ENCODE measurements at regions not wholly inside any gene's neighbourhood (a gene's known extent, or its start where the extent isn't known, plus 50 kb on each side); places are given as distances from the start of the nearest gene placed in this dataset.
"Not testable (repeated sequence)": the region's sequence is repeated elsewhere in the genome, so short reads cannot be mapped to it uniquely, and the experiment has no call there.

DNA sequence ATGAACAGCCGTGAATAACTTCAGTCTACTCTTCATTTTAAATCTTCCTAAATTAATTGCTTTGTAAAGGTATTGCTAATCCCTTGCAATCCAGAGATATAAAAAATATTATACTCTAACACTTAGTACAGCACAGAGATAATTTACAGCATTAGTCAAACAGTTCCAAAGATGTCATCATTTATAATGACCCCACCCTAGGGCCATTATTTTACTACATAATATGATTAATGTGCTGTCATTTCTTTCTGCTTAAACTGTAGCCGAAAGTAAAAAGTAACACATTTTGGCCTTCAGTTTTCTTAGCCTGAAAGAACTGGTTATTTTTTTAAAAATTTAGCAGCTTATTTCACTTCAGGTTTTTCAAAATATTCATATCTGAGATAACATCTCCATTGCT is 256.3 kb upstream of the RFC3 start:
- DNase-seq = no peak

DNA sequence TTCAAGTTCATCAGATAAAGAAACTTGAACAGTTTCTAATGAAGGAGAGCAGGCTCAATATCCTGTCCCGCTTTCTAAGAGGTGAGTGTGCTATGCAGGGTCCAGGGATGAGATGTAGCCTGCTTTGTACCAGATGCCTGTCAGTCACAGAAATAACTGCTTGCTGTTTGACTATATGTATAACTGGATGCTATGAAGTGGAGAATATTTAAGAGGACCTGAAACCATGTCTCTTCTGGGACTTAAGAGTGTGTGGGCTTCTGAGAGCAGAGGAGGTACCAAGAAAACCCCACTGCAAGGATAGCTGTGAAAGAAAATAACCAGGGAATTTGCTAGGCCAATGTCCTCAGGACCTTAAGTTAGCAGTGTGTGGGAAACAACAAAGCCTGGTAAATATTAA is 246.3 kb upstream of the RFC3 start:
- DNase-seq = no peak

DNA sequence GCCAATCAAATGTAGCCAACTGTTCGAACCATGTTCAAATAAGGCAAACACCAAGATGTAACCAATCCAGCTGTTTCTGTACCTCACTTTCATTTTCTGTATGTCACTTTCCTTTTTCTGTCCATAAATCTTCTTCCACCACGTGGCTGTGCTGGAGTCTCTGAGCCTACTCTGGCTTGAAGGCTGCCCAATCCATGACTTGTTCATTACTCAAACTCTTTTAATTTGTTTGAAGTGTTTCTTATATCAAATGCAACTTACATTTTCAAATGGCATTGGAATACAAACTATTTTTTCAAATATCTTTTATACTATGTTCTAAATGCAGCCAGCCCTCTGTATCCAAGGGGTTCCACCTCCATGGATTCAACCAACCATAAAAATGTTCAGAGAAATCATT is 245.6 kb upstream of the RFC3 start:
- DNase-seq = not testable (repeated sequence)

- DNase-seq = no peak
Observed at GRCh38 chr13:33575378-33575777, 242.6 kb upstream of the RFC3 start.

GRCh38 chr13:33577007-33577406 is 240.9 kb upstream of the RFC3 start:
- no peak for DNase-seq

DNA sequence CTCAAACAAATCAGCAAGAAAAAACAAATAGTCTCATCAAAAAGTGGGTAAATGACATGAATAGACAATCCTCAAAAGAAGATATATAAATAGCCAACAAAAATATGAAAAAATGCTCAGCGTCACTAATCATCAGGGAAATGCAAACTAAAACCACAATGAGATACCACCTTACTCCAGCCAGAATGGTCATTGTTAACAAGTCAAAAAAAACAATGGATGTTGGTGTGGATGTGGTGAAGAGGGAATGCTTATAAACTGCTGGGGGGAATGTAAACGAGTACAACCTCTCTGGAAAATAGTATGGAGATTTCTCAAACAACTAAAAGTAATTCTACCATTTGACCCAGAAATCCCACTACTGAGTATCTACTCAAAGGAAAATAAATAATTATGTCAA is 239.2 kb upstream of the RFC3 start:
- DNase-seq = no peak

GRCh38 chr13:33582121-33582520 is 235.8 kb upstream of the RFC3 start:
- no peak for DNase-seq

- no peak for DNase-seq
Observed at GRCh38 chr13:33583398-33583797, 234.6 kb upstream of the RFC3 start.

DNA sequence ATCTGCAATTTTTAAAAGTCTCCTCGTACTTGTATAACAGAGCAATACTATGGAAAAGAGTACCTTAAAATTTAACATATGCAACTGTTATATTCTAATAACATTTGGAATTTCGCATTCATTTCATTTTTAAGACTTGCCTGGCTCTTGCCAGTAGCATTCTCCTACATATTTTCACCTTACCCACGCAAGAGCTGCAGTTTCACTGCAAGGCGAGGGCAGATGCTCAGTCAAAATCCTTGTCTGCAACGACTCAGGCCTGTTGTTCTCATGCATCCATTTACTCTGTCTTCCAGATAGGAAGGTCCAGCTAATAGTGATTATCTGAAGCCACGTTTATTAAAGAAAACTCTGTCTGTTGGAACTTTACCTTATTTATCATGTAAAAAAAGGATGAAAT is 227.0 kb upstream of the RFC3 start:
- DNase-seq = no peak

GRCh38 chr13:33606692-33607091 is 211.3 kb upstream of the RFC3 start:
- DNase-seq = no peak

DNA sequence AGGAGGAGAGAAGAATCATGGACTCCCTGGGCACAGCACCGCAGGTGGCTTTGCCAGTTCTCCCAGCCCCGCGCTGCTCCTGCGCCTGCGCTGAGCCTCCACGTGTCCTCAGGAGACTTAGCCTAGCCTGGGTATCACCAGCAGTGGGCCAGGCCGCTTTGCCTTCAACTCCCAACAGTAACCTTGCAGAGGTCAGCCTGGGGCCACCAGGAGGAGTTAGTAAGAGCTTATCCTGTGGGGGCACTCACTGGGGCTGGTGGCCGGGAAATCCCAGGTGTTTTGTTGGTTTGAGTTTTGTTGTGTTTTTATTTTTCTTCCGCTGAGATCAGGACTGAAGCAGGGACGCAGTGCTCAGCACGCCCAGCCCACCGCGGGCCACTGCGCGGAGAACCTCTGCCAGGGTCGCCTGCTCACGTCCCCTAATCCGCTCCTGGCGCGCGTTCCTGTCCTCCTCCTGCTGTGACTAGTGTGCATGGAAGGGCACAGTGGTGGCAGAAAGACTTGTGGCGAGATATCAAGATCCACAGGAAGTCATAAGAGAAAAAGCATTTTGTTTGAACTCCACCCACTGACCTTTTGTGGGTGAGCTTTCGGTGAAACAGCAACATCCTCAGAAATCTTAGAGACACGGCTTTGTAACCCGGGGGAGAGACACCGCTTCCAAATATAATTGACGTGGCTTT is 207.4 kb upstream of the RFC3 start:
- no peak for DNase-seq

DNA sequence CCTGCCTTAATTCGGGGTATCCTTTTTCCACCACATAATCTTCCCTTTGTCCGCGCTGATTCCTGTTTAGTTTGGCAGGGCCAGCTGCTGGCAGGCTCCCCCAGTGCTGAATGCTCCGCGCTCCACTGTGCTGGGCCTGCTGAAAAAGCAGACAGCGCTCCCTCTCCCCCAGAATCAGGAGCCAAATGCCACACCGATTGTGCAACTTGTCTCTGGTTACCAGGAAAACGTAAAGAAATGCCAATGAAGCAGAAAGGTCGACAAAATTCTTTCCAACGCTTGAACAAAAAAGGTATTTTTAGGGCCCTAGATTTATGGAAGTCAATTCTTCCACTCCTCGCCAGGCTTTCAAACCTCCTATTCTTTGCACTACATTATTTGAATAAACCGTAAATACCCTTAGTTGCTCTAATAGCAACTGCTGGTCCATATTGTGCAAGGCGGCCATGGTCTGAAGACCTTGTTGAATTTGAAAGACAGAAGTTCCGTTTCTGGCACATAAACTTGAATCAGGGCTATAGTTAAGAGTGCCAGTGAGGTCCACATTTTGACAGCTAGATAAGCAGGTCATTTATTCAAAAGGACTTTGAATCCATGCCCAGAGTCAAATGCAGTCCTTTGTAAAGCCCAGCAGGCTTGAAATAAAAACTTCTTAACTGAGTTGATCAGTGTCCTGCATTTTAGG is 206.7 kb upstream of the RFC3 start:
- DNase-seq = no peak

- no peak for DNase-seq
Observed at GRCh38 chr13:33612641-33613638, 205.0 kb upstream of the RFC3 start.

DNA sequence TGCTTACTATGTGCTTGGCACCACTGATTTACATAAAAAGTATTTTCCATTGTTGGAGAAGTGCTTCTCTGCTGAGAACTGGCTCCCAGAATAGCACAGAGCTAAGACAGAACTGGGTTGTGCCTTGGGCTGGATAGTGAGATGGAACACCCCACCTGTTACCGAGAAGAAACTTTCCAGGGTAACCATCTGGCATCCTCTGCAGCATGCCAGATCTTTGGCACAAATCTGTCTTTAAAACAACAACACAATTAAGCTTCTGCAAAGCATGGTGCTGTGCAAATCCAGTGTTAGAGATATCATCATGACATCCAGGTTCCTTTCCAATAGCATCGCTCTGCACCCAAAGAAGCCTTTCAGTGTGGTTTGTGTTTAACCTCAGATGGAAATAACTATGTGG is 202.5 kb upstream of the RFC3 start:
- no peak for DNase-seq

DNA sequence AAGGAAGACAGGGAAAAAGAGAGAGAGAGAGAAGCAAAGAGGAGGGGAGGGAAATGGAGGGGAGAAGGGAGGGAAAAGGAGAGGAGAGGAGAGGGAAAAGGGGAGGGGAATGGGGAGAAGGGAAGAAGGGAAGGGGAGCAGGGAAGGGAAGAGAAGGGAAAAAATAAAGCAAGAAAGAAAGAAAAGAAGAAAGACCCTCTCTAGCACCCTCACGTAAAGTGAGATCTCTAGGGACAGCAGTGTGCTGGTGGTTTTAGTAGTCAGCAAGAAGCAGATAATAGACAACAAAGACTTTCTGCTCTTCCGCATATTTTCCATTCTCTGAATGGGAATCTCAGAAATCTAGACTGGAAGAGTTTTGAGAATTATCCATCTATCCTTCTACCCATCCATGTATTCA is 201.8 kb upstream of the RFC3 start:
- DNase-seq = no peak

DNA sequence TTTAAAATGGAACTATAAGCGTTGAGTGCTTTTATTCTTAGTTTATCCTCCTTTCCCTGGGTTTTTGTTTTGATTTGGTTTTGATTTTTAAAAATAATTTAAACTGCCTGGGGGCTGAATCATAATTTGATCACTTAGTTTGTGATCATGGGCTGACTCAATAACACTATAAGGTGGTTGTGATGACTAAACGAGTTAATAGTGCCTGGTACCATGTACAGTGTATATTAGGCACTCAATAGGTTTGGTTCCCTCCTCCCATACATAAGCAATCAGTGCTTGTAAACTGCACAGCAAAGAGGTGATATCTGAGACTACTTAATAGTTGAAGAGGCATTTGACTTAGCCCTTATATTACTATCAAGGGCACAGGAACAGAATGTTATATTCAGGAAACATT is 200.9 kb upstream of the RFC3 start:
- no peak for DNase-seq

GRCh38 chr13:33624253-33624652 is 193.7 kb upstream of the RFC3 start:
- no peak for DNase-seq

- no peak for DNase-seq
Observed at GRCh38 chr13:33624740-33625139, 193.2 kb upstream of the RFC3 start.

GRCh38 chr13:33626407-33626806 is 191.5 kb upstream of the RFC3 start:
- no peak for DNase-seq

GRCh38 chr13:33628662-33629061 is 189.3 kb upstream of the RFC3 start:
- no peak for DNase-seq

GRCh38 chr13:33629605-33630360 is 188.2 kb upstream of the RFC3 start:
- DNase-seq = no peak

- no peak for DNase-seq
Observed at GRCh38 chr13:33633701-33634545, 184.0 kb upstream of the RFC3 start.

Data from NCI-H187 treated with DMSO at 0.1 percent for 48 hours (cell line).